ENCODE measurements at regions not wholly inside any gene's neighbourhood (a gene's known extent, or its start where the extent isn't known, plus 50 kb on each side); places are given as distances from the start of the nearest gene placed in this dataset.
"Not testable (repeated sequence)": the region's sequence is repeated elsewhere in the genome, so short reads cannot be mapped to it uniquely, and the experiment has no call there.

DNA sequence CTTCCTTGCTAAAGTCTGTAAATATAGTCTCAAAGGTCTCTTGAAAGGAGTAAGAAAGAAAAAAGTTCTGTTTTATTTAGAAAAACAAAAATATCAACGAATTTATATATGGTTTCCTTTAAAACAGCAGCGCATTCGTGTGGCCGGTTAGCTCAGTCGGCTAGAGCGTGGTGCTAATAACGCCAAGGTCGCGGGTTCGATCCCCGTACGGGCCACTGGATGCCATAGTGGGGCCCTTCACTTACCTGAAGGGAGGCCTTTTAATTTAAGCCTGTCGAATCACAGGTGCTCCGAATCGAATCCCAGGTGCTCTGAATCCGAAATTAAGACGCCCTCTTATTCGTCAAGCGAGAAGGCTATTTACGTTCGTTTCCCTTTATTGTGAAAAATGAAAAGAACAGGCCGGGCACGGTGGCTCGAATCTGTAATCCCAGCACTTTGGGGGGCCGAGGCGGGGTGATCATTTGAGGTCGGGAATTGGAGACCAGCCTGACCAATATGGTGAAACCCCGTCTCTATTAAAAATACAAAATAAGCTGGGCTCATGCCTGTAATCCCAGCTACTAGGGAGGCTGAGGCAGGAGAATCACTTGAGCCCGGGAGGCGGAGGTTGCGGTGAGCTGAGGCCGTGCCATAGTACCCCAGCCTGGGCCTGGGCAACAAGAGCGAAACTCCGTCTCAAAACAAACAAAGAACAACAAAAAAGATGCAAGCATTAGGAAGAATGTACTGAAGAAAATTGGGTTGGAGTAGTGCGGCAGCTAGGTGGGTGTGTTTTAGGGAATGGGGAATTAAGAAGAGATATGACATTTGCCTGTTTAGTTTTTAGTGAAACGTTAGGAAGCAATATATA lies 195.8 kb upstream of the ZNF184 start:
- peak in 1 of 2 donors; percentile 38 for DNase-seq

DNA sequence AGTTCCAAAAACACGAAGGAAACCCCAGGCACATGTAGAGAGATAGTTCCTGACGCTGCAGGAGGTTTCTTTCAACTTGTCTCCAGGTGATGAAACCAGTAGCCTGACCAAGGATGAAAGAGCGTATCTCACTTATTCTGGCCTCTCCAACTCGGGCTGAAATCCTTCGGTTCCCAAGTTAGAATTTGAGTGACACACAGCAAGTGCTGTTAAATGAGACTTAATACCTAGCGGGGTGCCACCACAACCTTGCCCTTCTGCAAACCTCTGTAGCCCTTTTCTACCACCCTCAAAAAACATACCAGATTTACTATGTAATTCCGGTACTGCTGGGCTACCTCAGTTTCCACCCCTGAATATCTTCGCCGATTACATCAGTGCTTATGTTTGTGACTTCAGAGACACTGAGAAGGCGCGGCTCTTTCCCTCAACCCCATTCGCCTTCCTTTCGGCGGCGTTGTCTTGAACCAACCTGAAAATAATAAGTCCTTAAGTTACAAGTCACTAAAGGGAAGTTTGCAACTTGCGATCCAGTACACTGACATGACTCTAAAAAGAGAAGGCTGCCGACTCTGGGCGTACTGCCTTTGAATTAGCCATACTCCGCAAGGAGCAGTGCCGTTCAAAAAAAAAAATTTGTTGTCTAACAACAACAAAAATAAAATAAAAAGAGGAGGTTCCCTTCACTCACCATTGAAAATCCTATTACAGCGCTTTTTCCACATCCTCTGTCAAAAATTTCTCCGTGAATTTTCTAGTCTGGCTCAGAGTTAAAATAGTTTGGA lies 194.9 kb upstream of the ZNF184 start:
- DNase-seq: no peak

DNA sequence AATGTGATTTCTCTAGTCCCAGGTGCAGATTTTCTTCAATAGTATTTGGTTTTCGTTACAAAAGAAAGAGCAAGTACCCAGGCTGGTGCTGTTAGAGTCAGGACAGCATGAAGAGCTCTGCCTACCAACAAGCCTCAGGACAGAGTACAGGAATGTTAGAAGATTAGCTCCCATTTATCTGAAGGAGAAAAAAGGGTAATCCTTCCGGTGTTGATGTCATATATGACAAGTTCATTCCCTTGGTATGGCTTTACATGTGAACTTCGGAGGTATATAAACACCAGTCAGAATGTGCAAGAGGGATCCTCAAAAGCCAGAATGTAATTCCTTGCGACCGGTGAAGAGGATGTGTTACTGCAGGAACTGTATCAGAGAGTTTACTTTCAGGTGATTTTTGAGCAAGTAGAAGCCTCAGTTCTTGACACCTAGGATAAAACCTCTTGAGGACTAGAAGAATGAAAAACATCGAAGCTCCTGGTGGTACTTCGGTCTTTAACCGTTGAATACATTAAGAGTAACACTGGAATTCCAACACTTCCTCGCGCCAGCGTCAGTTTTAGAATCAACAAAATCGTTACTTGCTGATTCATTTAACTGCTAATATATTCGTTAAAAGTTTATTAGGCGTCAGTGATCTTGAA lies 194.2 kb upstream of the ZNF184 start:
- no peak for DNase-seq

DNA sequence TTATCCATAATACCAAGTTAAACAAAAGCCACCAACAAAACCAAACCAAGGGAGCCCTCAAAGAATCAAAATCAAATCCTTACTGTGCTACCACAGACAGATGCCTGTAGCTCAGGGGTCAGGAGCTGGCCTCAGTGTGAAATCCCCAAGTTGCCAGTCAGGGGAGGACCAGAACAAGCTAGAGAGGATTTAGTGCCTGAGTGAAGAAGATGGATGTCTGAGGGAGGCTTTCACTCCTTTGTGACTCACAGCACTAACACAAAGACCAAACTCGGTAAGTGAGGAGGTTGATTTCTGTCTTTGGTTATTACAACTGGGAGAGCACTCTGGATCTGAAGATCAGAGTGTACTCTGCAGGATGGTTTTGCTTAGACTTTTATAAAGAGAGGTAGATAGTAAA lies 189.9 kb upstream of the ZNF184 start:
- no peak for DNase-seq

DNA sequence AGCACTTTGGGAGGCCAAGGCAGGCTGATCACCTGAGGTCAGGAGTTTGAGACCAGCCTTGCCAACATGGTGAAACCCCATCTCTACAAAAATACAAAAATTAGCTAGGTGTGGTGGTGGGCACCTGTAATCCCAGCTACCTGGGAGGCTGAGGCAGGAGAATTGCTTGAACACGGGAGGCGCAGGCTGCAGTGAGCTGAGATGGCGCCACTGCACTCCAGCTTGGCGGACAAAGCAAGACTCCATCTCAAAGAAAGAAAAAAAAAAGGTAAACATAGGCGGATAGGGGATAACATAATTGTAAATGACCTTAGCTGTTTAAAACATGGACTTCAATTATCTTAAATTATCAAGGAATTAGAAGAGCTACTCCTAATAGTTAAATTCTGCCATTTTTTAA lies 189.3 kb upstream of the ZNF184 start:
- DNase-seq: not testable (repeated sequence)

DNA sequence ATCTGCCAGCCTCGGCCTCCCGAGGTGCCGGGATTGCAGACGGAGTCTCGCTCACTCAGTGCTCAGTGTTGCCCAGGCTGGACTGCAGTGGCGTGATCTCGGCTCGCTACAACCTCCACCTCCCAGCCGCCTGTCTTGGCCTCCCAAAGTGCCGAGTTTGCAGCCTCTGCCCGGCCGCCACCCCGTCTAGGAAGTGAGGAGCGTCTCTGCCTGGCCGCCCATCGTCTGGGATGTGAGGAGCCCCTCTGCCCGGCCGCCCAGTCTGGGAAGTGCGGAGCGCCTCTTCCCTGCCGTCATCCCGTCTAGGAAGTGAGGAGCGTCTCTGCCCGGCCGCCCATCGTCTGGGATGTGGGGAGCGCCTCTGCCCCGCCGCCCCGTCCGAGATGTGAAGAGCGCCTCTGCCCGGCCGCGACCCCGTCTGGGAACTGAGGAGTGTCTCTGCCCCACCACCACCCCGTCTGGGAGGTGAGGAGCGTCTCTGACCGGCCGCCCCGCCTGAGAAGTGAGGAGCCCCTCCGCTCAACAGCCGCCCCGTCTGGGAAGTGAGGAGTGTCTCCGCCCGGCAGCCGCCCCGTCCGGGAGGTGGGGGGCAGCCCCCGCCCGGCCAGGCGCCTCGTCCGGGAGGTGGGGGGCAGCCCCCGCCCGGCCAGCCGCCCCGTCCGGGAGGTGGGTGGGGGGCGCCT lies 180.4 kb upstream of the ZNF184 start:
- DNase-seq: not testable (repeated sequence)

DNA sequence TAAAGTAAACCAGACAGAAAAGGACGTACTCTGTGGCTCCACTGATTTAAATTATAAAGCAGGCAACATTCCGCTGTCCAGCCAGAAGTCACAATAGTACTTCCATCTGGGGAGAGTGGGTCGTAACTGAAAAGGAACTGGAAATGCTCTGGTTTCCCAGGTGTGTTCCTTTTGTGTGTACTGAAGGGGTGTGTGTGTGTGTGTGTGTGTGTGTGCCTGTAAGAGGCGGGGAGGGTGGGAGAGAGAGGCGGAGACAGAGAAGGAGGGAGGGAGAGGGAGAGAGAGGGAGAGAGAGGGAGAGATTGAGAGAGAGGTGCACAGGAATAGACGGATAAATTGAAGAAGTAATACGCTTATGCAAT lies 178.4 kb upstream of the ZNF184 start:
- no peak for DNase-seq

DNA sequence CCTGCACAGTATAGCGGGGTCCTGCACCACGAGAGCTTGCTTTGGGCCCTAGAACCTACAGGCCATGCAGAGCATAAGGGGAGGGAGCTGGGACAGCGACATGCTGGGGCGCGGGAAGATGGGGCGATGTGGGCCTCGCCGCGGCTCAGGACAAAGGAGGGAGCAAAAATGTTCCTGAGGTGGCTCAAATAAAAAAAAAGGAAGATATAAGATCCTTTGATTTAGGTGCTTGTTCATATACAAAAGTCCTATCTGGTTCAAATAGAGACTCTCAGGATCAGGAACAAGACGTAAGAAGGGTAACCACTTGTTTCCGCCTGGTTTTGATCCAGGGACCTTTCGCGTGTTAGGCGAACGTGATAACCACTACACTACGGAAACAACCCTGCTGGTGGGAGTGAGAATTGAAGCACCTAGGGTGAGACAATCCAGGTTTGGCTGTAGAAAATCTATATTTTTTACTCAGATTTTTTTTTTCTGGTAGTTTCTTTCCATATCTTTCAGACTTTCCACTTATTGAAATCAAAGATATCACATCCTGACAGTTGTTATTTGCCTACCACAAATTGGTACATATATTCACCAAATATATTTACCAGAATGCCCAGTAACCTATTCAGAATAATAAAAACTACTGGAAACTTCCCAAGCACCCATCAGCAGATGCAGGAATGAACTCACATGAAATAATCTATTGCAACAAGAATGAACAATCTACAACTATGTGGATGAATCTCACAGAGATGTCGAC lies 177.9 kb upstream of the ZNF184 start:
- DNase-seq: no peak

DNA sequence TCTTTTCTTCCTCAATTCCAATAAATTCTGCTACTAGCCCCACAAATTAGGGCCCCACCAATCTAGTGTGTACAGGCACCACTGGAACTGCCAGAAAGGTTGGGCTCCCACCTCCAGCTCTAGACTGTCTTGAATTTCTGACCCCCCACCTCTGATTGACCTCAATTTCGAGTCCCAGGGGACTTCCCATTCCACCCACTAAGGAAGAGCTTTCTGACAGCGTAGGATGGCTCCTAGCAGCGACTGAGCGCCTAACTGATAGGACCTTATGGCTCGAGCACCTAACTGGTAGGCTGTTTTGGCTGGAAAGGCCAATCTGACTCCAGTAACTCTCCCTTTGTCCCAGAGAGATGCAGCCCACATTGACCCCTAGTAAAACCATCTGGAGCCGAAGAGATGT lies 171.6 kb upstream of the ZNF184 start:
- DNase-seq: no peak

DNA sequence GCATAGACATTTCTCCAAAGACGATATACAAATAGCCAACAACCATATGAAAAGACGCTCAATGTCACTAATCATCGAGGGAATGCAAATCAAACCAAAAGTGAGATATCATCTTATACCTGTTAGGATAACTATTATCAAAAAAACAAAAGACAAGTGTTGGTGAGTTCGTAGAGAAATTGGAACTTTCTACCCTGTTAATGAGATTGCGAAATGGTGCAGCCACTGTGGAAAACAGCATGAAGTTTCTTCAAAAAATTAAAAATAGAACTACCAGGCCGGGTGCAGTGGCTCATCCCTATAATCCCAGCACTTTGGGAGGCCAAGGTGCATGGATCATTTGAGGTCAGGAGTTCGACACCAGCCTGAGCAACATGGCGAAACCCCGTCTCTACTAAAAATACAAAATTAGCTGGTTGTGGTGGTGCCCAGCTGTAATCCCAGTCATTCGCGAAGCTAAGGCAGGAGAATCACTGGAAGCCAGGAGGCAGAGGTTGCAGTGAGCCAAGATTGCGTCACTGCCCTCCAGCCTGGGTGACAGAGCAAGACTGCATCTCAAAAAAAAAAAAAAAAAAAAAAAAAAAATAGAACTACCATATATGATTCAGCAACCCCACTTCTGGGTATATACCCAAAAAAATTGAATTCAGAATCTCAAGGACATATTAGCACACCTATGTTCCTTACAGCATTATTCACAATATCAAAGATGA lies 170.0 kb upstream of the ZNF184 start:
- no peak for DNase-seq

DNA sequence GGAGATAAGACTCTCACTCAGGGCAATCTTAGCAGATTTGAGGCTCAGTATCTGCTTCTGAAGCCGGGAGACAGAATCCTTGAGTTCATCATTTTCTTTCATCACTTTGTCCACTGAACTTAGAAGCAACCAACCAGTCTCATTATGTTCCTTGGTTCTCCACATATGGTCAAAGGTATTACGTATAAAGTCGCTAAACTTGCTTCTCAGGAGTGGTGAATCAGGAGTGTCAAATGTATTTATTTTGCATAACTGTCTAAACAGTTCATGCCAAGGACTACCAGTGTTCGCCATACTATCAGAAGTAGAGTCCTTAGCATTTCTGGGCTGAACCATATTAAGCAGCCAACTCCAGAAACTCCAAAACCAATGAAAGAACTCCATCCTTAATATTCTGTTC lies 163.0 kb upstream of the ZNF184 start:
- not testable (repeated sequence) for DNase-seq

DNA sequence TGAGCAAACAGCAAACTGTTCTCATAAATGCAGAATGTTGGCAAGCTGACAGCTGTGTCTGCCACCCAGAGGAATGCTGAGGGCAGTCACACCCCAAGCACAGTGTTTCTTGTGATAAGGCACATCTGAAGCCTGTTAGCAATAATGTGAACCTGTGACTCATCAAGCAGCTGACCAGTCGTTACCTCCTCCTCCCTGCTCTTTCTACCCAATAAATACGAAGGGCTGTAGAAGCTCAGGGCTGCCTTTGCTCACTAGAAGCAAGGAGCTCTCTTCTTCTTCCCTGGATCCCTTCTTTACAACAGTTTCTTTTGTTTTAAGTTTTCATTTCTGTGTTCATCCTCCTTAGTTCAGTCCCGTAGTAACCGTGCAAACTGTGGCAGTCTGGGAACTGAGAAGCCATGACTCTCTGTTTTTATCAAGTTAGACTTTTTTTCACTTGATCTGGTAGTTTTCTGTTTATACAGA lies 160.3 kb upstream of the ZNF184 start:
- not testable (repeated sequence) for DNase-seq

DNA sequence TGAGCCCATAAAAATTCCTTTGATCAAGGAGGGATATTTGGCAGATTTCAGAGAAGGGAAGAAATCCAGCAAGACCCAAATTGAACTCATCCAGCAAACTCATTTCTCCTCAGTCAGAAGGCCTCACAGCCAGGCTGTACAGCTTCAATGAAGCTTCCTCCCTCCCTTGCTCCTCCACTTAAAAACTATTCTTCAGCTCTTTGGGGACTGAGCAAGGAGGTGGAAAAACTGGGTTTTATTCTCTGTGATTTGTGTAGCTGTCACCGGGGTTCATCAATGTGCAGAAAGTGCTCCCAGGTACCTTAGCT lies 158.7 kb upstream of the ZNF184 start:
- DNase-seq: no peak

DNA sequence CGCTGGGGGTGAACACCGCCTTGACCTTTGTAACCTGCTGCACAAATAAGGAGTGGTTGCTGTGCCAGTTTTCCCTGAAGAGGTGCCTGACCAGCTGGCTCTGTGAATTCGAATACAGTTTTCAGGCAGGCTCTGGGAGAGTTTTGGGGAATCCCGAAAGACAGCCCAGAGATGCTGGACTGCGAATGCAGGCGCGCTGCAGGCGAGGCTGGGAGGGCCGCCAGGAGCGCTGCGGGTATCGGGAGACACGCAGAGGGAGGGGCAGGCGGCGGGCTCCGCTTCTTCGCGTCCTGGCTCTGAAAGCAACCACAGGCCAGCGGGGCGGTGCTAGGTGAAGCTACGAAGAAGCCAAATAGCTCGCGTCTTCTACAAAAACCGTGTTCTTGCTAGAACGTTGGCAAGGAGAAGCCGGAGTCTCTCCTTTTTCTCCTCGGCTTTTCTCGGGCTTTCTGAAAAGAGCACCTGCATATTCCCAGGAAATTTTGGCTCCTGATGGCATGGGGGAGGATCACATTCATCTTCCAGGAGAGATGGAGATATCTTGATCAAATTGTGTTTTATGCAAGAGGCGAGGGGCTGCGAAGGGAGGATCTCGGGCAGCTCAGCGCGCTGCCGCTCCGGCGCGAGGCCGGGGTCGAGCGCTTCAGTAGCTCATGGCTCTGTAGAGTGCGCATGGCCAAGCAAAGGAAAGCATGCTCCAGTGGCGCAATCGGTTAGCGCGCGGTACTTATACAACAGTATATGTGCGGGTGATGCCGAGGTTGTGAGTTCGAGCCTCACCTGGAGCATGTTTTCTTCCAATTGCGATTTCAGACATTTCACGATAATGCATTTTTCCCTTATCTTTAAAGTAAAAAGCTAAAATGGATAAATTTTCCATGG lies 158.1 kb upstream of the ZNF184 start:
- no peak for DNase-seq

DNA sequence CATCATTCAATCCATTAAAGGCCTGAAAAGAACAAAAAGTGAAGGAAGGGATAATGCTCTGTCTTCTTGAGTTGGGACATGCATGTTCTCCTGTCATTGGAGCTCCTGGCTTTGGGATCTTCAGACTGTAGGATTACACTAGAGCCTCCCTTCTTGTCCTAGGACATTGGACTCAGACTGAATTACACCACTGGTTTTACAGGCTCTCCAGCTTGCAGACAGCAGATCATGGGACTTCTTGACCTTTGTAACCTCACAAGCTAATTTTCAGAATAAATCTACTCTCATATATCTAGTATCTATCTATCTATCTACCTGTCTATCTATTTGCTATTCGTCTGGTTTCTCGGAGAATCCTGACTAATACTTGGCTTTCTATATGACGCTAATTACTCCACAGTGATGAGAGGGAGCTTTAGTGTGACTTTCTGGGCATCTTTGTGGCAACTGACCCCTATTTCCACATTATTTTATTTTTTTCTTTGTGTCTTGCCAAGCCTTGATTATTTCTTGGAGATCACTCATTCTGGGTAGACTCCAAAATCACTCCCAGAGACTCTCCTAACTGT lies 151.9 kb upstream of the ZNF184 start:
- DNase-seq: no peak

DNA sequence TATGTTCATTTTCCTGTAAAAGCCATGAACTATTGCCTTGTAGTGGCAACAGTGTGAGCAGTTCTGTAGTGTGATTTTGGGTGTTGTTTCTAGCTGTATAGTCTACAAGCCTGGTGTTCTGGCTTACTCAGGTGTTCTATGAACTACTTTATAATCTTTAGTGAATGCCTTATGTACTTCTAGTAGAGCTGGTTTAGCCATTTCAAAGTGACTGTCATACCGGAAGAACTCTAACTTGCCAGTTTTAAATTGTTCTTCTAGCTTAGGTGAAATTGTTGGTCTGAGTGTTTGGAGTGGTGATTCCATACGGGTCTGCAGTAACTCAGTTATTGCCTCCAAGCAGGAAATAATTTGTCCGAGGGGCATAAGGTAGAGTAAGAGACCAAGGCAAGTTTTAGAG lies 150.2 kb upstream of the ZNF184 start:
- DNase-seq: no peak

DNA sequence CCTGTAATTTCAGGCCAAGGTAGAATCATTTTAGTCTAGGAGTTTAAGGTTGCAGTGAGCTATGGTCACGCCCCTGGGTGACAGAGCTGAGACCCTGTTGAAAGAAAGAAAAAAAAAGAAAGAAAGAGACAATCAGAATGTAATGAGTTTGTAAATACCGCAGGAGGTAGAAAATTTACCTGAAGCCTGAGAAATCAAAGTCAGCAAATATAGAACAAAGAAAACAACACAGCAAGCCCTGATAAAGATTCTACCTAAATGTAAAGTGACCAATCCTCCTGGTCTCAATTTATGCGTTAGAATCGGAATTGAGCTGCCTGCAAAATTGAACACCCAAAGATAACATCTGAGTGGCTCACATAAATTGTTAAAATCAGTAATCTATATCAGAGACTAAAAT lies 146.5 kb upstream of the ZNF184 start:
- no peak for DNase-seq

DNA sequence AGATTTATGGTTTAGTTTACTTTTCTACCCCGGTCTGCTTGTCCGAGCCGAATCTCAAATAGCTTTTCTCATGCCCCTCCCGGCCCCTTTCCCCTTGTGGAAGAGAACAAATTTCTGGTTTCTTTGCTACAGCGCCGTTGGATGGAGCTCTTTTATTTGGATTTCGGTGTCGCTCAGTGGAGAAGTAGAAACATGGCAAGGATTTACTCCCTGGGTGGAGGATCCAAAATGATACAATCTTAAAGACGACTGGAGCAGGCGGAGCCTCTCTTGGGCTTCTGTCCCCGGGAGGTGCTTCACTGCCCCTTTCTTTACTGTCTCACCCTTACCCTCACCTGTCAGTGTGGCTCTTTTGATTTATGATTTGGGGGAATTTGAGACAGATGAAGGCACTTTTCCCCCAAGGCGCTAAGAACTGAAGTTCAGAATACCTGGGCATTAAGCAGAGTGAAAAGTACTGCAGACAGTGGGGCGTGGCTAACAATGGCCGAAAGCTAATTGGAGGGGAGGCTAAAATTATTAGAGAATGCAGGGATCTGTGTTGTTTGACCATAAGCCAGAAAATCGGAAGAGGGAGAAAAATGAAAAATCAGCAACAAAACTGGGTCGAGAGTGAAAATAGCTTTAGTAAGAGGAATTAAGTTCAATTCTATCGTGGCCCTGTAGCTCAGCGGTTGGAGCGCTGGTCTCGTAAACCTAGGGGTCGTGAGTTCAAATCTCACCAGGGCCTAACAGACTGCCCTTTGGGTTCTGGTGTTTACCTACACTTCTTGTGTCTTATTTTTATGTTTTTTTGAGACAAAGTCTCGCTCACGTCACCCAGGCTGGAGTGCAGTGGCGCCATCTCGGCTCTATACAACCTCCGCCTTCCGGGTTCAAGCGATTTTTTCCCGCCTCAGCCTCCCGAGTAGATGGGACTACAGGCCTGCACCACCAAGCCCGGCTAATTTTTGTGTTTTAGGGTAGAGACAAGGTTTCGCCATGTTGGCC lies 145.1 kb upstream of the ZNF184 start:
- no peak for DNase-seq

DNA sequence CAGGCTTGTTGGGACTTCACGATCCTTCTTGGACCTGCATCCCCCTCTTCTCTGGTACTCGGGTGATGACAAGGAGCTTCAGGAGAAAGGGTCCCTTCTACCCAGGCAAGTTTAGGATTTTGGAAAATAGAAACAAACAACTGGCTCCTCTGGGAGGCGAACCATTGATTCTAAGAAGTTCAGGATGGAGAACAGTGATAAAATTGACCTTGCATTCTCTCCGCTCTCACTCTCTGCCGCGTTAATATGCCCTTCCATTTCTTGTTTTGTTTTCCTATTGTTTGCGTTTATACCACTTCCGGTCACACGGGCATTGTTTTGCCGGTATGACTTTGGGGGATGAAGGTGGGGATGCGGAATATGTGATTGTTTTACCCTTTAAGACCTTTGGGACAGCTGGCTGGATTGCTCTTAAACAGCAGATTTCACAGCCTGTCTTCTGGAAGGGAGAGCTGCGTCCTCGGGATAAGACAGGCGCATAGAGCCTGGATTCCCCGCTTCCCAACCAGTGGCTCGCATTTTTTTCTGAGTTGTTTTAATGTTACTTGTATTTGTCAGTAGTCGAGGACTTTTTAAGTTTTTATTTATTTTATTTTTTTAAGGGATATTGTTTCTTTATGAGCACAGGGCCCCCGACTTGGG lies 144.3 kb upstream of the ZNF184 start:
- no peak for DNase-seq

Data from CD4-positive, alpha-beta T cell treated with Interleukin-4 for 1 hour (primary cell).